NCI-H226 (cell line): ENCODE measurements at regions not wholly inside any gene's neighbourhood (a gene's known extent, or its start where the extent isn't known, plus 50 kb on each side); places are given as distances from the start of the nearest gene placed in this dataset.
"Not testable (repeated sequence)": the region's sequence is repeated elsewhere in the genome, so short reads cannot be mapped to it uniquely, and the experiment has no call there.

Experiments
- DNase-seq: peaks from one replicate; pipeline ENCODE4 v3.0.0-alpha.2; 2015

DNA sequence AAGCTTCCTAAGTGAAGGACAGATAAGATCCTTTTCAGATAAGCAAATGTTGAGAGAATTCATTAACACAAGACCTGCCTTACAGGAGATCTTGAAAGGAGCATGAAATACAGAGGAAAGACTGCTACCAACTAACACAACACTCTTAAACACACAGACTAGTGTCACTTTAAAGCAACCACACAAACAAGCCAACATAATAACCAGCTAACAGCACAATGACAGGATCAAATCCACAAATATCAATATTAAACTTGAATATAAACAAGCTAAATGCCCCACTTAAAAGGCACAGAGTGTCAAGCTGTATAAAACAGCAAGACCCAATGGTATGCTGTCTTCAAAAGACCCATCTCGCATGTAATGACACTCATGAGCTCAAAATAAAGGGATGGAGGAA, 70.8 kb upstream of the HMGXB4 start:
- no peak for DNase-seq

- not testable (repeated sequence) for DNase-seq
Measured at GRCh38 chr22:35188930-35189329, 68.4 kb upstream of the HMGXB4 start.

GRCh38 chr22:35189559-35189958, 67.7 kb upstream of the HMGXB4 start:
- no peak for DNase-seq

- DNase-seq, result peak; percentile 51
Measured at GRCh38 chr22:35191412-35191811, 65.9 kb upstream of the HMGXB4 start.

GRCh38 chr22:35192129-35192918, 65.0 kb upstream of the HMGXB4 start:
- no peak for DNase-seq

GRCh38 chr22:35195226-35195625, 62.1 kb upstream of the HMGXB4 start:
- no peak for DNase-seq

- DNase-seq, result no peak
Measured at GRCh38 chr22:35195821-35196220, 61.5 kb upstream of the HMGXB4 start.

GRCh38 chr22:35197071-35197470, 60.2 kb upstream of the HMGXB4 start:
- DNase-seq, result no peak

DNA sequence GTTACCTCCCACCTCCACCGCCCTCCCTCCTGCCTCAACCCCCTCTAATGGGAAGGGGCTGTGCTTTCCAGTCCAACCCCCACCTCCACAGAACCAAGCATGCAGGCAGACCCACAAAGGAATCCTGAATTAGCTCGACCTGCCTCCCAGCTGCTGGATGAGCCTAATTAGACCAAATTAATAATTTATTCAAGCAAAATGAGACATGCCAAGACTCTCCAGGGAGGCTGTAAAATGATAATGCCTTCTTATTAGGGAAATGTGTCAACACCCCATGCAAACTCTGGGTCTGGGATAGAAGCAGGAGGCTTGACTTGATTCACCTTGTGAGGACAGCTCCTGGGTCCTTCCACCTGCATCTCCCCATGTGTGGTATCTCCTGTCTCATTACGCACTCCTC, 59.4 kb upstream of the HMGXB4 start:
- no peak for DNase-seq

DNA sequence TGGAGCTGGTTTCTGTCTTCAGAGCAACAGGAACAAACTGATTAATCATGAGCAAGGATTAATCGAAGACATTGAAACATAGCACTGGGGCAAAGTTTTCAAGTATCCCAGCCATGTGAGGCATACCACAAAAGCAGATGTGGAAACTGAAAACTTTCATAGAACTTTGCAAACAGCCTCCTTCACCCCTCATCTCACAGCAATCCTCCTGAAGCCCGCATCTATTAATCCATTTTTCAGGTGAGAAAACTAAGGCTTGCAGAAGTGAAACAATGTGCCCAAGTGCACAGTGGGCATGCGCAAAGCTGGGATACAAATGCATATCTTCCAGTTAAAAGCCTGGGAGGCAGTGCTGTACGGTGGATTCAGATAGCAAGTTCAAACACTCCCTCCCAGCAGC, 58.6 kb upstream of the HMGXB4 start:
- no peak for DNase-seq

DNA sequence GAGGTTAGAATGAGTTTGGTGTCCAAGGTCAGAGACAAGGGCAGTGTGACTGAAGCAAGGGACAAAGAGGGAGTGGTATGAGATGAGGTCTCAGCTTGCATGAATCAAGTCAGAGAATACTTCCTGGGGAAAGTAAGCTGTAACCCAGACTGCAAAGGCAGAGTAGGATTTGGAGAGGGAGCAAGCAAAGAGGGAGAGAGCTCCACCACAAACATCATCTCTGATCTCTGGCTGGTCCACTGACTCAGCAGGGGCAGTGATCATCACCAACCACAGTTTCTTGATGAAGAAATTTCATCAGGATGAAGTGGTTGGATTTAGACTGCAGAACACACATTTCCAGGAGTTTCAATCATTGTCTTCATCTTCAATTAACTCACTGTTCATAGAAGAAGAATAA, 54.9 kb upstream of the HMGXB4 start:
- DNase-seq, result no peak

DNA sequence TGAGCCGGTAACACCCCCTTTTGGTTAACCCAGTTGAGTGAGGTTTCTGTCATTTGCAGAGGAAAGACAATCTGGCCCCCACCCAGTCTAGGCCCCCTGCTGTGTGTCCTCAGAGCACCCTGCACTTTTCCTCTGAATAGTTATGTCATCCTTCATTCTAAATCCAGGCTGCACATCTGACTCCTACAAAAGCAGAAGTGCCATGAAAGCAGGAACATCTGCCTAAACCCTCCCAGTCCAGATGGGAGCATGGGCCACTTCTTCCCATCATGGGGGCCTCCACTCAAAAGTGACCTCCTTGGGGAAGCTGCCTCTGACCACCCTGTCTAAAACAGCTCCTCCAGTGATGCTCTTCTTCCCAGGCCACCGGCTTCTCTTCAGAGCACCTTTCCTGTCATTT, 53.7 kb upstream of the HMGXB4 start:
- DNase-seq, result no peak

GRCh38 chr22:35204807-35205775, 52.2 kb upstream of the HMGXB4 start:
- DNase-seq, result no peak

GRCh38 chr22:35205961-35206360, 51.3 kb upstream of the HMGXB4 start:
- peak; percentile 2 for DNase-seq

DNA sequence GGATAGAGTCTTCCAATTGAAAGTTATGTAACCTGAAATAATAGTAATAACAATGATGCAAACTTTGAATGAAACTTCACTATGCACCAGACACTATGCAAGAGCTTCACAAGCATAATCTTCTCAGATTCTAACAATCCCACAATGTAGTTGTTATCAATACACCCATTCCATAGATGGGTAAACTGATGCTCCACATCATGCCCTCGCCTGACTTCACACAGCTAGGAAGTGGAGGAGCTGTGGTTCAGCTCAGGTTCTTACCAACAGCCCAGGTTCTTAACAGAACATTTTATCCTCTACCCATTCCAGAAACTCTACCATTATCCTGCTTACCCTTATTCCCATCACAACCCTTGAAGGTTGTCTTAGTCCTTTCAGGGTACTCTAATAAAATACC, 50.4 kb upstream of the HMGXB4 start:
- DNase-seq, result no peak
